ENCODE measurements at regions not wholly inside any gene's neighbourhood (a gene's known extent, or its start where the extent isn't known, plus 50 kb on each side); places are given as distances from the start of the nearest gene placed in this dataset.

GRCh38 chr10:70939441-70940003 is 51.2 kb upstream of the PCBD1 start:
- no peak for DNase-seq

GRCh38 chr10:70940834-70941568 is 52.6 kb upstream of the PCBD1 start:
- no peak for DNase-seq

DNA sequence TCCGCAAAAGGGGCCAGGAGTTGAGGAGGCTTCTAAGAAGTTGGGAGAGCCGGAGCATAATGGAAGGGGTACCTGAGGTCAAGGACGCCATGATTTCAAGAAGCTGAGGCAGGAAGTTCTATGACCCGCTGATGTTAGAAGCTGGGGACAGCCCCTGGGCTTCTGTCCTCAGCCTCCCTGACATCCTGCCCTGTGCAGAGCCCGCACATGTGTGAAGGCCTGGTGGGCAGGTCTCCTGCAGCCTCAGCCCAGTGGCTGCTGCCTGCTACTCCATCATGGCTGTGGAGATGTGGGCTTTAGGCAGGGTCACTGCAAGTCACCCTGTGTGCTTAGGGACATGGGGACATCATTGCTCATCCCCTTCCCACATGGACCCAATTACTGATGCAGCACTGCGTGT is 53.8 kb upstream of the PCBD1 start:
- DNase-seq, result no peak

DNA sequence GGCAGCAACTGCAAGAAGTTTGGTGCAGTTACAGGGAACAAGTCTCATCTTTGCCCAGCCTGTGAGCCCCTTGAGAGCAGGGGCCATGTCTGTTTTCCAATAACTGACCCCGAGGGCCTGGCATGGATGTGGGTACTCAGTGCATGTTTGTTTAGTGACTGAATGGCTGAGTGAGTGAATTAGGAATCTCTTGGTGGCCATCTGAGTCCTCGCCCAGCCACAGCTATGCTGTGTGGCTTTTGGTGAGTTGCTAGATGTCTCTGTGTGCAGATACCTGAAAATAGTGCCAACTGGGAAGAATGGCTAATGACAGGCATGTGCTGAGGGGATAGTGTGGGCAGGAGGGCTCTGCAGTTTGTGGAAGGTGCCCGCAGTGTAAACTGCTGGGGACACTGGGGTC is 54.4 kb upstream of the PCBD1 start:
- no peak for DNase-seq

DNA sequence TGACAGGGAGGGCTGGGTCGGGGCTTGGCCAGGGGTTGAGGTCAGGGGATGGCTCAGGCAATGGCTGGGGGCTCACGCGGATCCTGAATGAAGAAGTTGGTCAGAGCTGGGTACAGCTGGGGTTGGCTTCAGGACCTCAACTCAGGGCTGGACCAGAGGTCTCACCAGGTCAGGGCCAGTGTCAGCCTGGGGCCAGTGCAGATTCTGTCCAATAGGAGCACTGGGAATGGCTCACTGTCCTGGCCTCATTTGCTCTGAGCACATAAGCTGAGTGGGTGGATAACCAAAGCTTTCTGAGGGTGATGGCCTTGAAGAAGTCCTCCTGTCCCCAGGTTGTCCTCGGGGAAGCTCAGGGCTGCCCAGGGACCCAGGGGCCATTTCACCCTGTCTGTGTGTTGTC is 54.9 kb upstream of the PCBD1 start:
- DNase-seq, result no peak

GRCh38 chr10:70943841-70944466 is 55.6 kb upstream of the PCBD1 start:
- no peak for DNase-seq

DNA sequence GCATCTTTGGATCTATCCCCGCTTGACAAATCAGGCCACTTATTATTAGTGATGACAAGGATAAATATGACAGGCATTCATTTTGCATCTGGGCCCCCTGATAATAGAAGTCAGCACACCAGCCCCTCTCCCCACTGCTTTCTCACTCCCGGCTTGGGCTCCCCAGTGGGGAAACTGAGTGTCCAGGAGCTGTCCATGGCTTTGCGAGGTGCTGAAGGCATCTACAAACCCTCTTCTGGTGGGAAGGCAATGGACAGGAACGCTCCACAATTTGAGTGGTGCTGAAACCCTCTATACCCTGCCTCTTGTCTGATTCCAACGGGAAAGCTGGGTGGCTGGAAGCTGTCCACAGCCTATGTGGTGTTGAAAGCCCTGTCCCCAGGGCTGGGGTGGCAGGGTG is 61.7 kb upstream of the PCBD1 start:
- no peak for DNase-seq

- no peak for DNase-seq
Measured at GRCh38 chr10:70950801-70951200, 62.4 kb upstream of the PCBD1 start.

- no peak for DNase-seq
Measured at GRCh38 chr10:70952401-70952800, 64.0 kb upstream of the PCBD1 start.

GRCh38 chr10:70952921-70953320 is 64.6 kb upstream of the PCBD1 start:
- DNase-seq, result no peak

GRCh38 chr10:70954381-70955176 is 66.2 kb upstream of the PCBD1 start:
- no peak for DNase-seq

DNA sequence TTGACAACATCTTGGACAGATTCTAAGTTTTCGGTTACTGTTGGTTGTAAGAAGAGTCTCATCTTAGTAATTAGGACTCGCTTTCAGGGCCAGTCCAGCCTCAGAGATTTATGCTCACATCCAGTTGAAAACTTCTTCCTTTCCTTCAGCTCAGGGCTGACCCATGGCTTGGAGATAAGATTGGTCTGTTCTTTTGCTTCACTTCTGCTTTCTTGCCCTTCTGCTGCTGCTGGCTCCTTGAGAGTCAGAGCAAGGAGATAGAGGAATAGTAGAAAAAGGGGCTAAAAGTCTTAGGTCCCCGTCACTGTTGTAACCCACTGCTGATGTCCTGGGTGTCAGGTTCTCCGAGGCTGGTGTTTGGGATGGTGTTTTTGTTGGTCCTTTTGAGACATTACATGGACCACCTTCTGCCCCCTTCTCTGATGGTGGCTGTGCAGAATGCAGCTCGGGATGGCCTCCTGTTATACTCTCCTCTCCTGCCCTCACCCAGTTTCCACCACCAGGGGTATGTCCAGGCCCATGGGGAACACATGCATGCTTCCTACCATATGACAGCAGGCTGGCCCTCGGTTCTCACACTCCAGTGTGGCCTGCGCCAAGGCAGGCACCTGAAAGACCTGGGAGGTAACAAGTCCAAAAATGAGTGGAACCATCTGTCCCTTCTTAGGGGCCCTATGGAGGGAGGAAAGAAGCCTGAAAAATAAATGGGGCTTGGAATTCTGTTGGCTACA is 67.8 kb upstream of the PCBD1 start:
- no peak for DNase-seq

- DNase-seq, result no peak
Measured at GRCh38 chr10:70958396-70958795, 70.0 kb upstream of the PCBD1 start.

- no peak for DNase-seq
Measured at GRCh38 chr10:70960316-70960715, 72.0 kb upstream of the PCBD1 start.

DNA sequence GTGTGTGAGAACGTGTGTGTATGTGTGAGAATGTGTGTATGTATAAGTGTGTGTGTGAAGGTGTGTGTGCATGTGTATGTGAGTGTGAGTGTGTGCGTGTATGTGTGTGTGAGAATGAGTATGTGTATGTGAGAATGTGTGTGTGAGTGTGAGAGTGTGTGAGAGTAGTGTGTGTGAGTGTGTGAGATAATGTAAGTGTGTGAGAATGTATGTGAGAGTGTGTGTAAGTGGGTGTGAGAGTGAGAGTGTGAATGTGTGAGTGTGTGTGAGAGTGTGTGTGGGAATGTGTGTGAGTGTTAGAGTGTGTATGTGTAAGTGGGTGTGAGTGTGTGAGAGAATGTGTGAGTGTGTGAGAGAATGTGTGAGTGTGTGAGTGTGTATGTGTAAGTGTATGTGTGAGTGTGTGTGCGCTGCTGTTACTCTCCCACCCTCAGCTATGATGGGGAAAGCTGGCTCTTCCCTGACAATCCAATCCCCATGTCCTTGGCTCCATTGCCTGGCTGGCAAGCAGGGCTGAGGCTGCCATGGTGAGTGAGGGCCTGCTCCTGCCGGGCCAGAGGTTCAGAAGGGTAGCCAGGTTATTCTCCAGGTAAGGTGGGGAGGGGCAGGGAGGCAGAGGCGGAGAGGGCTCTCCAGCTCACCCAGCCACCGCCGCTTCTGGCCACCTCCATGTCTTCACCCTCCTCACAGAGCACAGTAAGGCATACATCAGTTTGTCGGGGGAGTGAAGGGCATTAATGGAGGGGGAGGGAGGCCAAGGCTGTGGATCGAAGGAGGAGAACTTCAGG is 72.6 kb upstream of the PCBD1 start:
- DNase-seq, result no peak

DNA sequence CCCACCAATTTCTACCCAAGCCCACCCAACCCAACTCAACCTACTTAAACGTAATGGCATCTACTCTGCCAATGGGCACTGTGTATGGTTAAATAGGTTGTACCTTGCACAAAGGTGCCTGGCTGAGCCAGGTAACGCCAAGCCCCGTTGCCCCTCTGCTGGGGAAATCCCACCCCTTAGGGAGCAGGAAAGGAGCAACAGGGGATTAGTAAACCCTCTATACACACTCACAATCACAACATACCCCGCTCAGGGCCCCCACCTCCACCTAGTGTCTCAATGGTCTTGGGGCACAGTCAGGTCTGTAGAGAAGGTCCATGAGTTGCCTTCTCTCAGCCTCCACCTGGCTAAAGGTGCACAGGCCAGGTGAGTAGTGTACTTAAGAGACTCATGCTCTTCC is 74.3 kb upstream of the PCBD1 start:
- DNase-seq, result no peak

DNA sequence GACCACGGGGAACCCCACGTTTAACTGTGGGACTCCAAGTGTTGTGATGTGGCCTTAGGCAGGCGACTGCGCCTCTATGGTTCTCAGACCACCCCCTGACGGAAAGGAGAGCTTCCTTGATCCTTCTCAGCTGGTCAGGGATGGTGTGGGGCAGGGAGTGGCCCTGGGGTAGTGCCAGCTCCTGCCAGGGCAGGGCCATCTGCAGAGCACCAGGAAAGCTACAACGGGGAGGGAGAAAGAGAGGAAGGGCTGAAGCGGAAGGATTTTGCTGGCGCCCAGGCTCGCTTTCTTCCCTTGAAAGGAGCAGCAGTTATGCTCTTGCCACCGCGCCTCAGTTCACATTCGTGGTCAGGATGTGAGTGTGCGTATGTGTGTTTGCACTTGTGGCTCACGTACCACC is 74.9 kb upstream of the PCBD1 start:
- DNase-seq, result no peak

DNA sequence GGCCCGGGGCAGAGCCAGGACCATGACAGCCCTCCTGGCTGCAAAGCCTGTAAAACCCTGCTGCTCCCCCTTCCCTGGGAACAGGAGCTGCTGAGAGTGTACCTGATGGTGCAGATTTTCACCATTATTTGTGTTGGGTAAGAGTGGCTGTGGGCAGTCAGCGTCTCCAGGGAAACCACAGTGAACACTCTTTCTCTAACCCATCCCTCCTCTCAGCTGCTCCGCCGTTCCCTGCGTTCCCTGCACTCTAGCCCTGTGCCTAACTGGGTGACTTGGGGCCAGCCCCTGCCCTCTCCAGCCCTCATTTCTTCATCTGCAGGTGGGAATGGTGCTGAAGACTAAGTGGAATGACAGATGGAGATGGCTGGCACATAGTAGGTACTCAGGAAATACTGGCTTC is 75.9 kb upstream of the PCBD1 start:
- DNase-seq, result no peak

GRCh38 chr10:70964881-70965280 is 76.5 kb upstream of the PCBD1 start:
- no peak for DNase-seq

DNA sequence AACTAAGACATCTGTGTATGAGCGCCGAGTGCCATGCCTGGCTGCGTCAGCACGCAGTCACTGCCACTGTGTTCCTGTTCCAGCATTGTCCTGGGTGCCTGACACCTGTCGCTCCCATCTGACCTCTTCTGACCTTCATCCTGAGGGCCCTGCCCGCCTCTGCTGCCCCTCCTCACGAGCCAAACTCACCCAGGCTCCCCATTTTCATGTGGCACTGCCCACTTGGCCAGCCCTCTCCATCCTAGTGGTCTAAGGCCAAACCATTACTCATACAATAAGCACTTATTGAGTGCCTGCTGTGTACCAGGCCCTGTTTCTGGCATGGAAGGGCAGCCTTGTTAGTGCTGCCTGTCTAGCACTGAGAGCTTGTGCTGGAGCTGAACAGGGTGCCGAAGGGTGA is 77.2 kb upstream of the PCBD1 start:
- DNase-seq, result no peak

- DNase-seq, result no peak
Measured at GRCh38 chr10:70966646-70967553, 78.5 kb upstream of the PCBD1 start.

All from activated gamma-delta T cell treated with Interleukin-2 at 50 U/mL for 16 hours (primary cell).